Psoas muscle (tissue), 7 donors: ENCODE measurements at regions not wholly inside any gene's neighbourhood (a gene's known extent, or its start where the extent isn't known, plus 50 kb on each side); places are given as distances from the start of the nearest gene placed in this dataset.

Experiments
- ATAC-seq, 4 donors: fragments of 200-7000 bp; cut with Tn5 transposase; one replicate each; pipeline ENCODE4 v1.9.1; 2020; ENCODE audit warnings: moderate library complexity in 3 of 4, mild to moderate bottlenecking in 2 of 4
- DNase-seq, 2 donors: peaks; one replicate each; pipeline ENCODE4 v3.0.0-alpha.2; 2020
- H3K27ac ChIP-seq: fragments of 200-600 bp; one replicate; pipeline ENCODE4 v1.8.0; 2022
- H3K27me3 ChIP-seq, 3 donors: fragments of 200-600 bp in 1 of 3; one replicate each; pipeline versions ENCODE4 v1.6.1 to v1.8.0; 2013 to 2022; ENCODE audit warnings: low read length in 2 of 3, mild to moderate bottlenecking in 2 of 3, moderate library complexity in 1 of 3; ENCODE audit not compliant: insufficient read depth in 3 of 3
- H3K36me3 ChIP-seq, 2 donors: fragments of 200-600 bp in 1 of 2; one replicate each; pipeline versions ENCODE4 v1.6.1 to v1.8.0; 2013 to 2022; ENCODE audit warnings: low read depth in 1 of 2, mild to moderate bottlenecking in 1 of 2, moderate library complexity in 1 of 2; ENCODE audit not compliant: insufficient read depth in 1 of 2
- H3K4me1 ChIP-seq: fragments of 200-600 bp; one replicate; pipeline ENCODE4 v1.8.0; 2022
- H3K4me3 ChIP-seq: fragments of 200-600 bp; one replicate; pipeline ENCODE4 v1.8.0; 2022; ENCODE audit warnings: mild to moderate bottlenecking
- H3K9me3 ChIP-seq: fragments of 200-600 bp; one replicate; pipeline ENCODE4 v1.8.0; 2022
- CTCF ChIP-seq: fragments of 200-600 bp; IDR thresholded peaks from one replicate; pipeline ENCODE4 v1.8.0; 2022; ENCODE audit warnings: antibody characterized with exemption
- WGBS, 3 donors: extraction: QIAGEN DNeasy Blood & Tissue Kit; methylation state at CpG; one replicate each; pipeline versions ENCODE4 v1.1.6 to v1.1.7; 2013; 5-methylcytosine and 5-hydroxymethylcytosine counted together
- intact Hi-C, 2 donors: fragments of 100-400 bp; cut with DNase I; formaldehyde crosslinking; loops; one replicate each; pipeline versions ENCODE4 v1.11.0 to v1.14.2; 2022
- donor health status: healthy with polysubstance abuse.
- donor health status: DM: no; HTN: no; CAD: no; lungs with moderate emphysema.
- donor health status: Bipolar disorder and iron deficiency.
- donor health status: healthy.
- donor health status: DM: yes; HTN: yes; CAD: no.
- donor health status: DM: no; HTN: no; CAD: no.
- donor health status: DM: yes; HTN: yes; CAD: no.

DNA sequence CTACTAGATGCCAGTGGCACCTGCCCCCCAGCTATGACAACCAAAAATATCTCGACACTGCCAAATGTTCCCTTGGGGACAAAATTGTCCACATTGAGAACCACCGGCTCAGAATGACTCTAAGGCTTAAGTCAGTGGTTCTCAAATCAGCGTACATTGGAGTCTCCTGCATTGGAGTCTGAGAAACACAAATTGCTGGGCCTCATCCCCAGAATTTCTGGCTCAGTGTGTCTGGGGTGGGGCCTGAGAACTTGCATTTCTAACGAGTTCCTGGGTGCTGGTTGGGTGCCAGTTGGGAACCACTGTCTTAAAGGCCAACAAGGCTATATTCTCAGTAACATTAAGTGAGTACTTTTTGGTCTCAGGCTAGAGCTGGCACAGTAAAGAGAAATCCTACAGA is 77.7 kb upstream of the GADD45A start:
- no peaks in the 10 kb centered on the region for H3K4me1 ChIP-seq
- 73 to 79% (median 76%) methylated on average over 4 of the region's 4 CpGs for WGBS, 3 donors
- H3K9me3 ChIP-seq, result no peaks in the 10 kb centered on the region
- H3K27me3 ChIP-seq, result no peaks in the 10 kb centered on the region
- DNase-seq (no peak), ATAC-seq (no peak)
- H3K27ac ChIP-seq, result no peak overlapping the region
- intact Hi-C loops, result no loop called here
- TF ChIP-seq CTCF, result no peak
- H3K36me3 ChIP-seq, result no peaks in the 10 kb centered on the region
- no peak overlapping the region for H3K4me3 ChIP-seq

- TF ChIP-seq CTCF, result no peak
- no peaks in the 10 kb centered on the region for H3K9me3 ChIP-seq
- DNase-seq (no peak), ATAC-seq (no peak)
- no peaks in the 10 kb centered on the region for H3K27me3 ChIP-seq
- no peaks in the 10 kb centered on the region for H3K4me1 ChIP-seq
- 93 to 96% (median 96%) methylated on average over 6 of the region's 6 CpGs for WGBS, 3 donors
- H3K27ac ChIP-seq, result no peak overlapping the region
- intact Hi-C loops, result no loop called here
- no peak overlapping the region for H3K4me3 ChIP-seq
- H3K36me3 ChIP-seq, result no peaks in the 10 kb centered on the region
These were observed 77.3 kb upstream of the GADD45A start for GRCh38 chr1:67607699-67608098.

GRCh38 chr1:67608661-67609576 is 76.1 kb upstream of the GADD45A start:
- Histone ChIP-seq H3K9me3 (no peaks in the 10 kb centered on the region), H3K27ac (no peak overlapping the region), H3K4me1 (no peaks in the 10 kb centered on the region), H3K4me3 (no peak overlapping the region), H3K27me3 (no peaks in the 10 kb centered on the region), H3K36me3 (no peaks in the 10 kb centered on the region)
- no peak for ATAC-seq
- no peak for TF ChIP-seq CTCF
- WGBS, 3 donors, result 87 to 88% (median 87%) methylated on average over 11 of the region's 11 CpGs
- intact Hi-C loops, result no loop called here
- no peak for DNase-seq

- H3K9me3 ChIP-seq, result no peaks in the 10 kb centered on the region
- intact Hi-C loops, result no loop called here
- WGBS, 3 donors, result 93 to 96% (median 94%) methylated on average over 10 of the region's 10 CpGs
- H3K27ac ChIP-seq, result no peak overlapping the region
- H3K27me3 ChIP-seq, result no peaks in the 10 kb centered on the region
- TF ChIP-seq CTCF, result no peak
- no peak for ATAC-seq
- no peak for DNase-seq
- H3K36me3 ChIP-seq, result no peaks in the 10 kb centered on the region
- no peaks in the 10 kb centered on the region for H3K4me1 ChIP-seq
- no peak overlapping the region for H3K4me3 ChIP-seq
These were observed 75.2 kb upstream of the GADD45A start for GRCh38 chr1:67609577-67610341.
